ENCODE measurements at regions not wholly inside any gene's neighbourhood (a gene's known extent, or its start where the extent isn't known, plus 50 kb on each side); places are given as distances from the start of the nearest gene placed in this dataset.

- no peak for DNase-seq
Measured at GRCh38 chr4:13047591-13047990, 436.5 kb downstream of the RAB28 start.

- DNase-seq = no peak
Measured at GRCh38 chr4:13036841-13037240, 447.3 kb downstream of the RAB28 start.

- peak; percentile 59 for DNase-seq
Measured at GRCh38 chr4:13032936-13033335, 451.2 kb downstream of the RAB28 start.

GRCh38 chr4:13024147-13025105 is 459.7 kb downstream of the RAB28 start:
- no peak for DNase-seq

- DNase-seq = peak; percentile 21
Measured at GRCh38 chr4:13007802-13008470, 476.2 kb downstream of the RAB28 start.

GRCh38 chr4:12993923-12994322 is 490.2 kb downstream of the RAB28 start:
- no peak for DNase-seq

- no peak for DNase-seq
Measured at GRCh38 chr4:12987284-12987683, 496.9 kb downstream of the RAB28 start.

- no peak for DNase-seq
Measured at GRCh38 chr4:12979797-12980196, 504.3 kb downstream of the RAB28 start.

- no peak for DNase-seq
Measured at GRCh38 chr4:12978310-12978709, 505.8 kb downstream of the RAB28 start.

- no peak for DNase-seq
Measured at GRCh38 chr4:12975511-12975910, 508.6 kb downstream of the RAB28 start.

- no peak for DNase-seq
Measured at GRCh38 chr4:12973522-12973921, 510.6 kb downstream of the RAB28 start.

GRCh38 chr4:12968345-12968744 is 515.8 kb downstream of the RAB28 start:
- DNase-seq = no peak

GRCh38 chr4:12966726-12967125 is 517.4 kb downstream of the RAB28 start:
- no peak for DNase-seq

- DNase-seq = no peak
Measured at GRCh38 chr4:12965334-12965733, 518.8 kb downstream of the RAB28 start.

- DNase-seq = no peak
Measured at GRCh38 chr4:12963912-12964311, 520.2 kb downstream of the RAB28 start.

GRCh38 chr4:12963291-12963690 is 520.8 kb downstream of the RAB28 start:
- DNase-seq = no peak

- DNase-seq = no peak
Measured at GRCh38 chr4:12961713-12962112, 522.4 kb downstream of the RAB28 start.

- peak; percentile 18 for DNase-seq
Measured at GRCh38 chr4:12958436-12958835, 525.7 kb downstream of the RAB28 start.

- DNase-seq = no peak
Measured at GRCh38 chr4:12957108-12957507, 527.0 kb downstream of the RAB28 start.

GRCh38 chr4:12956026-12956425 is 528.1 kb downstream of the RAB28 start:
- no peak for DNase-seq

GRCh38 chr4:12949719-12950490 is 534.2 kb downstream of the RAB28 start:
- no peak for DNase-seq

- DNase-seq = no peak
Measured at GRCh38 chr4:12943069-12943468, 541.1 kb downstream of the RAB28 start.

Measured in muscle of arm (tissue), 1 donor.